Osteoblast (primary cell): ENCODE measurements at regions not wholly inside any gene's neighbourhood (a gene's known extent, or its start where the extent isn't known, plus 50 kb on each side); places are given as distances from the start of the nearest gene placed in this dataset.

Experiments used
- DNase-seq: peaks from one replicate; pipeline ENCODE4 v3.0.0; 2011; ENCODE audit warnings: low spot score, mixed read lengths; ENCODE audit not compliant: insufficient read length; ENCODE audit errors: missing footprints
- H2AFZ ChIP-seq: 2 replicates; pipeline ENCODE4 v1.6.0; 2011; ENCODE audit warnings: mild to moderate bottlenecking, low read length
- H3K27ac ChIP-seq: 2 replicates; pipeline ENCODE4 v1.5.1; 2011; ENCODE audit warnings: mild to moderate bottlenecking, low read depth, low read length, moderate library complexity
- H3K27me3 ChIP-seq: 2 replicates; pipeline ENCODE4 v1.6.0; 2012; ENCODE audit warnings: mild to moderate bottlenecking, control low read depth, inconsistent platforms, low read length, moderate library complexity; ENCODE audit not compliant: insufficient read depth
- H3K36me3 ChIP-seq: 2 replicates; pipeline ENCODE4 v1.5.1; 2011; ENCODE audit warnings: mild to moderate bottlenecking, low read length, control low read depth, moderate library complexity; ENCODE audit not compliant: insufficient read depth
- H3K4me1 ChIP-seq: 2 replicates; pipeline ENCODE4 v1.5.1; 2011; ENCODE audit warnings: mild to moderate bottlenecking, low read length, control low read depth, moderate library complexity; ENCODE audit not compliant: insufficient read depth
- H3K4me2 ChIP-seq: 2 replicates; pipeline ENCODE4 v1.6.0; 2011; ENCODE audit warnings: mild to moderate bottlenecking, low read length; ENCODE audit not compliant: insufficient read depth
- H3K4me3 ChIP-seq: fragments of 200-600 bp; sonication (generic); 3 replicates; pipeline ENCODE4 v1.5.1; 2012; ENCODE audit warnings: mild to moderate bottlenecking, low read length, inconsistent platforms; ENCODE audit not compliant: insufficient read depth
- H3K79me2 ChIP-seq: 2 replicates; pipeline ENCODE4 v1.6.0; 2012; ENCODE audit warnings: mild to moderate bottlenecking, low read length, control low read depth, inconsistent platforms; ENCODE audit not compliant: insufficient read depth
- H3K9me3 ChIP-seq: 2 replicates; pipeline ENCODE4 v1.5.1; 2011; ENCODE audit warnings: low read depth, low read length, control low read depth
- H4K20me1 ChIP-seq: 2 replicates; pipeline ENCODE4 v1.6.0; 2012; ENCODE audit warnings: mild to moderate bottlenecking, low read length, control low read depth; ENCODE audit not compliant: insufficient read depth
- TF ChIP-seq, protein P1 (sequence below): IDR thresholded peaks from 2 replicates; pipeline ENCODE4 v1.5.1; 2011; ENCODE audit warnings: mild to moderate bottlenecking, low read depth, low read length, moderate library complexity; ENCODE audit errors: extremely low read depth

DNA sequence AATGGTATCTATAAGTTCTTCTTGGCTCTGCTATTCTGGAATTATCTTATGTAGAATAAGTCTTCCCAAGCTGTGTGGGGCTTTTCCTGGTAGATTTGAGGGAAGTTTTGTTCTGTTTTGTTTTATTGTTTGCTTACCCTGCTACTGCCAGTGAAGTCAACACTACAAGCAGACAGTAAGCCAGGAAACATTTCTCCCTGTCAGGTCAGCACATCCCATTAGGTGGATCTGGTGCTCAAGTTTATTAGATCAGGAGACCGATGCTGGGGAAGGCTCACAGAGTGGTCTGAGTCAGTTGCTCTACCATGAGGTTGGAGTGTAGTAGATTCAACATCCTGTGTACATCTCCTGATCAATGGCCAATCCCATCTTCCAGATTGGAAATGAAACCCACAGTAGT, 79.1 kb downstream of the ADRB2 start:
- H3K4me3 ChIP-seq: no peak overlapping the region
- H3K36me3 ChIP-seq: no peaks in the 10 kb centered on the region
- TF ChIP-seq, protein P1, sequence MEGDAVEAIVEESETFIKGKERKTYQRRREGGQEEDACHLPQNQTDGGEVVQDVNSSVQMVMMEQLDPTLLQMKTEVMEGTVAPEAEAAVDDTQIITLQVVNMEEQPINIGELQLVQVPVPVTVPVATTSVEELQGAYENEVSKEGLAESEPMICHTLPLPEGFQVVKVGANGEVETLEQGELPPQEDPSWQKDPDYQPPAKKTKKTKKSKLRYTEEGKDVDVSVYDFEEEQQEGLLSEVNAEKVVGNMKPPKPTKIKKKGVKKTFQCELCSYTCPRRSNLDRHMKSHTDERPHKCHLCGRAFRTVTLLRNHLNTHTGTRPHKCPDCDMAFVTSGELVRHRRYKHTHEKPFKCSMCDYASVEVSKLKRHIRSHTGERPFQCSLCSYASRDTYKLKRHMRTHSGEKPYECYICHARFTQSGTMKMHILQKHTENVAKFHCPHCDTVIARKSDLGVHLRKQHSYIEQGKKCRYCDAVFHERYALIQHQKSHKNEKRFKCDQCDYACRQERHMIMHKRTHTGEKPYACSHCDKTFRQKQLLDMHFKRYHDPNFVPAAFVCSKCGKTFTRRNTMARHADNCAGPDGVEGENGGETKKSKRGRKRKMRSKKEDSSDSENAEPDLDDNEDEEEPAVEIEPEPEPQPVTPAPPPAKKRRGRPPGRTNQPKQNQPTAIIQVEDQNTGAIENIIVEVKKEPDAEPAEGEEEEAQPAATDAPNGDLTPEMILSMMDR: no peak
- H3K27ac ChIP-seq: no peak overlapping the region
- H2AFZ ChIP-seq: no peak overlapping the region
- H3K27me3 ChIP-seq: peaks cover 3% of the 10 kb centered on the region
- no peaks in the 10 kb centered on the region for H3K79me2 ChIP-seq
- no peaks in the 10 kb centered on the region for H3K9me3 ChIP-seq
- no peaks in the 10 kb centered on the region for H4K20me1 ChIP-seq
- DNase-seq: no peak
- no peak overlapping the region for H3K4me2 ChIP-seq
- peaks cover 21% of the 10 kb centered on the region for H3K4me1 ChIP-seq

DNA sequence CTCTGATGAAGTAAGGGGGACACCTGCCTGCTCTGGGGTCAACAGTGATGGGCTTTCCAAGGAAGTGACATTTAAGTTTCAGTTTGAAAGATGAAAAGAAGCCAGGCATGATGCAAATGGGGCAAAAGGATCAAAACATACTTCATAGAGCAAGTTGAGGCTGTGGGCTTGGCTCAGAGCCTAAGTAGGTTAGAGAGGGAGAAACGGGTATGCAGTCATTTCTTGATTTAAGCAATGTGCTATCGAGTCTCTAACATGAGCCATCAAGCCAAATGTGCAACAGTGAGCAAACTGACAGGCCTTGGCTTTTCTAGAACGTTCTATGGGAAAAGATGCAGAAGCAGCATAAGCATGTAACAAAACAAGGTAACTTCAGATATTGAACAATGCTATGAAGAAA, 80.6 kb downstream of the ADRB2 start:
- peaks cover 35% of the 10 kb centered on the region for H3K4me1 ChIP-seq
- H3K4me3 ChIP-seq: no peak overlapping the region
- TF ChIP-seq, protein P1: no peak
- H3K4me2 ChIP-seq: no peak overlapping the region
- no peaks in the 10 kb centered on the region for H3K9me3 ChIP-seq
- no peaks in the 10 kb centered on the region for H3K27me3 ChIP-seq
- H3K79me2 ChIP-seq: no peaks in the 10 kb centered on the region
- no peaks in the 10 kb centered on the region for H3K36me3 ChIP-seq
- no peak overlapping the region for H3K27ac ChIP-seq
- H4K20me1 ChIP-seq: no peaks in the 10 kb centered on the region
- H2AFZ ChIP-seq: no peak overlapping the region
- DNase-seq: no peak

DNA sequence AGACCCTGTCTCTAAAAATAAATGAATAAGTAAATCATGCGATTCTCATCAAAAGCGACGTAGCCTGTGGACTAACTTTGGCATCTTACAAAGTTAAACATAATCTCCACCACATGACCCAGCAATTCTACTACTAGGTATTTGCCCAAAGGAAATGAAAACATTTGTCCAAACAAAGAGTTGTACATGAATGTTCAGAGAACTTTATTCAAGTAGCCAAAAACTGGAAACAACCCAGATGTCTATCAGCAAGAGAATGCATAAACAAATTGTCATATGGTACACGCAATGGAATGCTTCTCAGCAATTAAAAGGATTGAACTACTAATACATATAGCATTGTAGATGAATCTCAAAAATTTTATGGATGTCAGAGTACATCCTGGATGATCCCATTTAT, 82.6 kb downstream of the ADRB2 start:
- TF ChIP-seq, protein P1: no peak
- H3K9me3 ChIP-seq: no peaks in the 10 kb centered on the region
- peak overlapping the region; percentile 100 for H3K27ac ChIP-seq
- no peaks in the 10 kb centered on the region for H3K36me3 ChIP-seq
- DNase-seq: peak; percentile 56
- peaks cover 56% of the 10 kb centered on the region for H3K4me1 ChIP-seq
- peak overlapping the region; percentile 22 for H2AFZ ChIP-seq
- no peaks in the 10 kb centered on the region for H3K27me3 ChIP-seq
- H4K20me1 ChIP-seq: no peaks in the 10 kb centered on the region
- peak overlapping the region; percentile 29 for H3K4me2 ChIP-seq
- no peak overlapping the region for H3K4me3 ChIP-seq
- H3K79me2 ChIP-seq: no peaks in the 10 kb centered on the region

DNA sequence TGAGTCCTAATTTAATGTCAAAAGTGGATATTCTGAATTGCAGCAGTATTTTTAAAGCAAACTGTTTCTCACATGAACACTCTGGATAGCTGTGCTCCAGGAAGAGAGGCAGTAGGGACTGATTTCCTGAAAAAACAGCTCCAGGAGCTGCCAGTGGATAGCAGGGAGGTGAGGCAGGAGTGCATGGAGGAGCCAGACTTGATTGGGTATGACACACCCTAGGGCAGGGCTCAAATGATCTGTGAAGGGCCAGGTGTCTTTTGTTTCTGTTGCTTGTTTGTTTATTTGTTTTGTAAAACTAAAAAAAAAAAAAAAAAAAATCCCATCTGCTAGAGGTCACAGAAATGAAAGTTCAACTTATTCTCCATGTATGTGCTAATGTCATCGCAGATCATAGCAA, 83.4 kb downstream of the ADRB2 start:
- Histone ChIP-seq H3K27me3 (no peaks in the 10 kb centered on the region), H4K20me1 (no peaks in the 10 kb centered on the region), H3K4me3 (no peak overlapping the region), H3K4me2 (no peak overlapping the region), H2AFZ (no peak overlapping the region), H3K9me3 (no peaks in the 10 kb centered on the region), H3K79me2 (no peaks in the 10 kb centered on the region), H3K27ac (peak overlapping the region; percentile 100), H3K4me1 (peaks cover 63% of the 10 kb centered on the region), H3K36me3 (no peaks in the 10 kb centered on the region)
- TF ChIP-seq, protein P1: no peak
- DNase-seq: no peak
